ENCODE measurements at regions not wholly inside any gene's neighbourhood (a gene's known extent, or its start where the extent isn't known, plus 50 kb on each side); places are given as distances from the start of the nearest gene placed in this dataset.
"Not testable (repeated sequence)": the region's sequence is repeated elsewhere in the genome, so short reads cannot be mapped to it uniquely, and the experiment has no call there.

- no peak for DNase-seq (ENCODE audit: low read depth, low spot score)
Measured at GRCh38 chr14:56044196-56044595, 74.0 kb upstream of the PELI2 start.

DNA sequence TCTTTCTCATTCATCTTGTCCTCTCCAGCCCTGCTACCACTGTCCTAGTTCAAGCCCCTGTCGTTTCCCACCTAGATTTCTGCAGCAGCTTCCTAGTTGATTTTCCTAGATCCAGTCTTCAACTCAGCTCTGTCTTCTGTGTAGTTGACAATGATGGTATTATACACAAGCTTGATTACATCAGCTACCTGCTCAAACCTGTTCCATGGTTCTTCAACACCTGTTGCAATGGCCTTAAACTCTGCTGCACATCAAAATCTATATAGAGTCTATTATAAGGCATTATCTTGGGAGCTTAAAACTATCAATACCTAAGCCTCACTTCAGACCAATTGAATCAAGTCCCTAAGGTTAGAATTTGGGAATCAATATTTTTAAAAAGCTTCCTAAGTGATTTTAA lies 71.7 kb upstream of the PELI2 start:
- DNase-seq (ENCODE audit: low read depth, low spot score), result no peak

- no peak for DNase-seq (ENCODE audit: low read depth, low spot score)
Measured at GRCh38 chr14:56046996-56047395, 71.2 kb upstream of the PELI2 start.

- no peak for DNase-seq (ENCODE audit: low read depth, low spot score)
Measured at GRCh38 chr14:56049536-56049935, 68.7 kb upstream of the PELI2 start.

GRCh38 chr14:56055511-56055910 lies 62.7 kb upstream of the PELI2 start:
- DNase-seq (ENCODE audit: low read depth, low spot score), result no peak

- DNase-seq (ENCODE audit: low read depth, low spot score), result no peak
Measured at GRCh38 chr14:56056031-56056430, 62.2 kb upstream of the PELI2 start.

DNA sequence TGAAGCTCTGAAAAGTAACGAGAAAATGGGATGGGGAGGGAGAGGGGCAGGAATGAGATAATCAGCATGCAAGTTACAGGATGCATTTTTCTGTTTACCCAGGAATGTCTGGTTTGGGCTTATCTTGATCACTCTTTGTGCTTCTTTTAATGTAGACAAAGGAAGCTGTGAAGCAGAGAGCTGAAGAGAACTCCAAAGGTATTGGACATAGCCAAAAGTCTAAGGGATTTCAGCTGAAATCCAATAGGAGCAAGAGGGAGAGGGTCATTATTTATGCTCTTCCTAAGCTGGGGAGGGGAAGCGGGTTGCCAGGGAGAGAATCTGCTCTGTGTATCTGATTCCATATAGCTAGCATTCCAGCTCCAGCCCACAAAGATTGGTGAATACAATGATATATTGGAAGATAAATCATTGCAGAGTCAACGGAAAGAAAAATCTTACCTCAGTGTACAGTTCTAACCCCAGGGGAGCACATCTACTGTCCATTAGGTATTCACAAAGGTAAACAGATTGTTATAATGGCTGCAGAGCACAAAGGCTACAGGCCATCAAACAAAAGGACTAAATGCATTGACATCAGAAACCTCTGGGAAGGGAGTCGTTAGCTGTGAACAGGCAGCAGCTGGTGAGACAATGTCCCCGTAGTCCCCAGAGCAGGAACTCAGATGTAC lies 61.0 kb upstream of the PELI2 start:
- no peak for DNase-seq (ENCODE audit: low read depth, low spot score)

DNA sequence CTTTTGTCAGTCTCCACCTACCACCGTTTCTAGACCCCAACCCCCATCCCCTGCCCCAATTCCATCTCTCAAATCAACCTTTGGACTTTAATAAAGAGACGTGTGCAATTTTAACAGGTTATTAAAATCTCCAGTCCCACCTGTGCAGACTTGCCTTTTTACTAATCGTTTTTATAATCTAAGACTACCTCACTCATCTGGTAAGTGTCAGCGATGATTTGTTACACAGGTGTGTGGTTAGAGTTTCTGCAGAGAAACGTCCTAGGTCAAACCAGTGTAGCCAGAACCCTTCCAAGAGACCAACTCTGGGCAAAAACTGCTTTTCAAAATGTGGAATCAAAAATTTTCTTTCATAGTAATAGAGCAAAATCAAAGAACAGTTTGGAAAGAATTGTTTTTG lies 60.4 kb upstream of the PELI2 start:
- DNase-seq (ENCODE audit: low read depth, low spot score), result no peak

- no peak for DNase-seq (ENCODE audit: low read depth, low spot score)
Measured at GRCh38 chr14:56059054-56059453, 59.2 kb upstream of the PELI2 start.

DNA sequence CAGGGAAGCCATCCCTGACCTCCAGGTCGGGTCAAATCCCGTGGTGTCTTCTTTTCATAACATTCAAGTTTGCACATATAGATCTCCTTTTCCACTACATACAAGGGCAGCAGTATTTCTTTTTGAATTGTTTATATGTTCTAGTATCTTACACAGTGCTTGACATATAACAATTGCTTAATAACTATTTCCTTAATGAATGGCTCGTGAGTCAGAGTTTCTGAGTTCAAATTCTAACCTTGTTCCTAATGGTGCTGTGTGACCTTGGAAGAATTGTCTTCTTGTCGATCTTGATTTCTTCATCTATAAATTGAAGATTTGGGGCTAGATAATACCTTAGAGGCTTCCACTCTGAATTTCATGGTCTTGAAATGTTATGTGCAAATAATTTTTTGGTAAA lies 57.2 kb upstream of the PELI2 start:
- no peak for DNase-seq (ENCODE audit: low read depth, low spot score)

DNA sequence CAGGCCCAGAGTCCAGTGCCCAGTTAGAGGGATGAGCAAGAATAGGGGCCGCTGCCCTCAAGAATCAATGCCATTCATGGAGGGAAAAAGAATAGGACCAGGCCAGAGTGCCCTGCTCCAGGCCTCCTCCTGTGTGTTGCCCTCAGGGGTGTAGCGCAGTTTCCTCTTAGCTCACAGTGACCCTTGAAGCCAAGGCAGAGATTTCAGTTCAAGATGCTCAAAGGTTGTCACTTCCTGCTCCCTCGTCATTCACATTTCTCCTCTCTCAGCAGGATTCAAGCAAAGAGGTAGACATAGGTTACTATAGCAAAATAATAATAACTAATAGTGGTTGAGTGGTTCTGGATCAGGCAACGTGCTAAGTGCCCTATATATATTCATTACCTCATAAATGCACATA lies 55.1 kb upstream of the PELI2 start:
- no peak for DNase-seq (ENCODE audit: low read depth, low spot score)

DNA sequence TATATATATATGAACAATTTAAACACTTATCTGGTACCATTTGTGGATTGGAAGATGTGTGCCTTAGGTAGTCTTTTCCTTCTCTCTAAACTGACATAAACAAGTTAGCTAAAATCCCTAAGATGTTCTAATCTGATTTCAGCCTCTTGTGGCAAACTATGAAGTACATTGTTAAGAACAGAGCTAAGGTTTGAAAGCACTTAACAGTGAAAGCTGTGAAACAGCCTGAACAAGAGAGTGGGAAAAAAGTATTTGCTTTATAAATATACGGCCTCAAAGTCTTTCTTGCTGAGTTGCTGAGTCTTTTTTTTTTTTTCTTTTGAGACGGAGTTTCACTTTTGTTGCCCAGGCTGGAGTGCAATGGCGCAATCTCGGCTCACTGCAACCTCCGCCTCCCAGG lies 53.7 kb upstream of the PELI2 start:
- no peak for DNase-seq (ENCODE audit: low read depth, low spot score)

GRCh38 chr14:56065199-56065598 lies 53.0 kb upstream of the PELI2 start:
- not testable (repeated sequence) for DNase-seq (ENCODE audit: low read depth, low spot score)

DNA sequence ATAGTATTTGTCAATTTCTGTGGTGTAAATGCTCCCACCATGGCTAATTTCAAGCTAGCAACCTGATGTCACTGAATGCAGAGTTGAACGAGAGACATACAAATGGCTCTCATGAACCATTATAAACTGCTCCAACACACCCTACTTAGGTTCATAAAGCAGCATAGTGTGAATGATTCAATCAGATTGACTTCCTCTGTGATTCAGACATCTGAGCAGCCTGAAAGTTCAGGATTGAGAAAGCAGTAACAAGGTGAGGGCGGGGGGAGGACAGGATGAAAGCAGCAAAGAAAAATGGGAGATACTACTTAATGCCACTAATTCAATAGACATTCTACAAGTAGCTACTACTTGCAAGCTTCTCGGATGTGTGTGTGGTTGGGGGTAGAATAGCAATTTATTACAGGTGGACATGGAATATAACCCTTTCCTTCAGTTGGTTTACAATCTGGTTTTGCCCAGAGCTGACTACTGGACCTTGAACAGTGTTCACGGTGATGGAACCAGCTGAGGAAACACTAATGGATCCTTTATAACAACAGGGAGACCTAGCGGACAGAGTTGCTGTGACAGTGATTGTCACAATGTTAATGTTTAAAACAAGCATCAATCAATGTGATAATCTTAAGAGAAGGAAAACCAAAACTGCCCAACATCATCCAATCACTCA lies 52.5 kb upstream of the PELI2 start:
- no peak for DNase-seq (ENCODE audit: low read depth, low spot score)

Data from activated CD4-positive, CD25-positive, alpha-beta regulatory T cell treated with anti-CD3 and anti-CD28 coated beads, Interleukin-2, amount 50 U/mL, for 16 hours (primary cell).